A673 (cell line): ENCODE measurements at regions not wholly inside any gene's neighbourhood (a gene's known extent, or its start where the extent isn't known, plus 50 kb on each side); places are given as distances from the start of the nearest gene placed in this dataset.

Experiments
- EZH2 ChIP-seq: fragments of 200-600 bp; sonication (generic); IDR thresholded peaks from 2 replicates; pipeline ENCODE4 v1.6.1; 2017; ENCODE audit warnings: borderline replicate concordance, low read depth, mild to moderate bottlenecking, mixed read lengths, antibody characterized with exemption, low read length; ENCODE audit not compliant: poor library complexity, severe bottlenecking
- TF ChIP-seq, protein P1 (sequence below): fragments of 300-800, 200-600 bp; sonication (generic); conservative IDR thresholded peaks from 2 replicates; pipeline ENCODE4 v1.5.1; 2017; ENCODE audit warnings: low read depth, mild to moderate bottlenecking, antibody characterized with exemption, low read length, moderate library complexity, mixed read lengths

DNA sequence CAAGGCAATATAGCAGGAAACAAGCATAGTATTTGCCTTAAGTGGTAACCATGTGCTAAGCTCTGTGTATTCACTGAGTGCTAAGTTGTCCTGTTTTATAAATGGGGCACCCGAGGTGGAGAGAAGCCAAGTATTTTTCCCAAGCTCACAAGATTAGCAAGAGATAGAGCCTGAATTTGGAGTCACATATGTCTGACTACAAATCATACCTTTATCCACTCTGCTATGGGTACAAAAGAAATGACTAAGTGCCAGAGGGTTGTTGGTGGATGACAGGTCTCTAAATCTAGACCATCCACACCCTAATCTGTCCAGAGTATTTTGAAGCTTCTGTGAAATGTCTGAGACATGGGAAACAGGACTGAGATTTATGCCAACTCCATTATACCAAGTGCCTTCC is 182.1 kb upstream of the SEL1L start:
- TF ChIP-seq, protein P1, sequence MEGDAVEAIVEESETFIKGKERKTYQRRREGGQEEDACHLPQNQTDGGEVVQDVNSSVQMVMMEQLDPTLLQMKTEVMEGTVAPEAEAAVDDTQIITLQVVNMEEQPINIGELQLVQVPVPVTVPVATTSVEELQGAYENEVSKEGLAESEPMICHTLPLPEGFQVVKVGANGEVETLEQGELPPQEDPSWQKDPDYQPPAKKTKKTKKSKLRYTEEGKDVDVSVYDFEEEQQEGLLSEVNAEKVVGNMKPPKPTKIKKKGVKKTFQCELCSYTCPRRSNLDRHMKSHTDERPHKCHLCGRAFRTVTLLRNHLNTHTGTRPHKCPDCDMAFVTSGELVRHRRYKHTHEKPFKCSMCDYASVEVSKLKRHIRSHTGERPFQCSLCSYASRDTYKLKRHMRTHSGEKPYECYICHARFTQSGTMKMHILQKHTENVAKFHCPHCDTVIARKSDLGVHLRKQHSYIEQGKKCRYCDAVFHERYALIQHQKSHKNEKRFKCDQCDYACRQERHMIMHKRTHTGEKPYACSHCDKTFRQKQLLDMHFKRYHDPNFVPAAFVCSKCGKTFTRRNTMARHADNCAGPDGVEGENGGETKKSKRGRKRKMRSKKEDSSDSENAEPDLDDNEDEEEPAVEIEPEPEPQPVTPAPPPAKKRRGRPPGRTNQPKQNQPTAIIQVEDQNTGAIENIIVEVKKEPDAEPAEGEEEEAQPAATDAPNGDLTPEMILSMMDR, result no peak
- no peak for TF ChIP-seq EZH2
